MM.1S (cell line): ENCODE measurements at regions not wholly inside any gene's neighbourhood (a gene's known extent, or its start where the extent isn't known, plus 50 kb on each side); places are given as distances from the start of the nearest gene placed in this dataset.

ENCODE experiments used
- CTCF ChIP-seq: fragments of 300-600 bp; sonication (generic); IDR thresholded peaks from 2 replicates; pipeline ENCODE4 v1.5.1; 2016; ENCODE audit warnings: antibody characterized with exemption, low read length, mixed read lengths
- EZH2 ChIP-seq: fragments of 300-600 bp; sonication (generic); optimal IDR thresholded peaks from 2 replicates; pipeline ENCODE3; 2017; ENCODE audit warnings: low read depth, mild to moderate bottlenecking, antibody characterized with exemption, low read length, mixed read lengths
- EZH2phosphoT487 ChIP-seq: fragments of 300-600 bp; sonication (generic); IDR thresholded peaks from 2 replicates; pipeline ENCODE4 v1.6.1; 2018; ENCODE audit warnings: antibody characterized with exemption, low read length

DNA sequence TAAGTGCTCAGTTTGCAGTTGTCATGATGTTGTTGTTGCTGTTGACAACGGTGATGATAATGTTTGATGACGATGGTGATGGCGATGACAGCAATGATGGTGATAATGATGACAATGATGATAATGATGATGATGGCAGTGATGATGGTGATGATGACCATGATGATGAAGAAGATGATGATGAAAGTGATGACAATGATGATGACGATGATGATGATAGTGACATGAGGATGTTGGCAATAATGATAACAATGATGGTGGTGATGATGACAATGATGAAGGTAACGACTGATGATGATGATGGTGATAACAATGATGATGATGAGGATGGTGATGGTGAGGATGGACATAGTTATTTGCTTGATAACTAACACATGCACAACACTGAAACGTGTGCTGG, 778.5 kb downstream of the VRK1 start:
- TF ChIP-seq CTCF (no peak), EZH2 (no peak), EZH2phosphoT487 (no peak)
